ENCODE measurements at regions not wholly inside any gene's neighbourhood (a gene's known extent, or its start where the extent isn't known, plus 50 kb on each side); places are given as distances from the start of the nearest gene placed in this dataset.

DNA sequence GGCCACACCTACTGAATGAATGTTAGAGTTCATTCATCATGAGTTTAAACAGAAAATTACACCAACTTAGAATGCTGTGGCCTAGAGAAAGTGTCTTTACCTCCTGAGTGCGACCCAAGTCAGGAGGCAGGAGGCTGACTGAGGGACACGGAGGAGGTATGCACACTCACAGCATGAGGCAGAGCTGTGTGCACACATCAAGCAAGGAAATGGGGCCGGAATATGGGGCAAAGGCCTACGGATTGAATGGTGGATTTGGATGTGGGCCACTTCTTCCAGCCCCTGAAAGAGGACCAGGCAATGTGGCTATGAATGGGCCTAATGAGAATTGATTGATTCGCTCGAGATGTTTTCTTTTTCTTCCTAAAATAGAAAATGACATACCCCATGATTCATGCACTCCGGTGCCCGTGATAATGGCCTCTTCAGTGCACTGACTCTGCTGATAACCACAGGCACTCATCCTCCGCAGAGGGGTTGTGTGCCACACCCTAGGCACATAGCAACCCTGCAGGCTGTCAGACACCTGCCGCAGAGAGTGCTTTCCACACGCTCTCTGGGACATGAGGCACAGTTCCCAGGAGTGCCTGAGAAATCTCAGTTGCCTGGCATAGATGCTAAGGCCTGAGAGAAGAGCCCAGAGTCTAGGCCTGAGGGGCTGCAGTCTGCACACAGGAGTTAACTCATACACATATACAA is 155.5 kb downstream of the GLUL start (continued):
- no peak for TF ChIP-seq NR3C1 (CRISPR knock-in tag; IDR thresholded peaks at IDR 0.05)
- no peak for TF ChIP-seq ASH1L (IDR thresholded peaks at IDR 0.05; ENCODE audit: borderline replicate concordance, low read depth, partially characterized antibody)
- no peak for TF ChIP-seq ZNF511 (CRISPR knock-in tag; IDR thresholded peaks at IDR 0.05)
- TF ChIP-seq TAF1 (IDR thresholded peaks at IDR 0.05; ENCODE audit: control insufficient read depth, extremely low read depth, insufficient read depth, low read length, severe bottlenecking): peak; percentile 27
- no peak for TF ChIP-seq ZNF584 (CRISPR knock-in tag; IDR thresholded peaks at IDR 0.05; ENCODE audit: low read depth)
- TF ChIP-seq CREB1 (IDR thresholded peaks at IDR 0.05): peak; percentile 65; the same call in 1 of the 2 replicates
- no peak for TF ChIP-seq CREB1 (CRISPR knock-in tag; IDR thresholded peaks at IDR 0.05)
- TF ChIP-seq, protein P1, sequence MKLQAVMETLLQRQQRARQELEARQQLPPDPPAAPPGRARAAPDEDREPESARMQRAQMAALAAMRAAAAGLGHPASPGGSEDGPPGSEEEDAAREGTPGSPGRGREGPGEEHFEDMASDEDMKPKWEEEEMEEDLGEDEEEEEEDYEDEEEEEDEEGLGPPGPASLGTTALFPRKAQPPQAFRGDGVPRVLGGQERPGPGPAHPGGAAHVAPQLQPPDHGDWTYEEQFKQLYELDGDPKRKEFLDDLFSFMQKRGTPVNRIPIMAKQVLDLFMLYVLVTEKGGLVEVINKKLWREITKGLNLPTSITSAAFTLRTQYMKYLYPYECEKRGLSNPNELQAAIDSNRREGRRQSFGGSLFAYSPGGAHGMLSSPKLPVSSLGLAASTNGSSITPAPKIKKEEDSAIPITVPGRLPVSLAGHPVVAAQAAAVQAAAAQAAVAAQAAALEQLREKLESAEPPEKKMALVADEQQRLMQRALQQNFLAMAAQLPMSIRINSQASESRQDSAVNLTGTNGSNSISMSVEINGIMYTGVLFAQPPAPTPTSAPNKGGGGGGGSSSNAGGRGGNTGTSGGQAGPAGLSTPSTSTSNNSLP (IDR thresholded peaks at IDR 0.05; ENCODE audit: borderline replicate concordance, low read depth, low read length): 0 out of 2 replicates have a peak, but pooled peaks have one; percentile 79
- peak; percentile 84 for TF ChIP-seq ZKSCAN8 (CRISPR knock-in tag; IDR thresholded peaks at IDR 0.05)
- no peak for TF ChIP-seq ETS1 (conservative IDR thresholded peaks at IDR 0.05; ENCODE audit: control insufficient read depth, low read depth, low read length)
- peak; percentile 45; the same call in 1 of the 2 replicates for TF ChIP-seq HDGF (IDR thresholded peaks at IDR 0.05)
- TF ChIP-seq ZNF232 (CRISPR knock-in tag; IDR thresholded peaks at IDR 0.05): no peak
- no peak for TF ChIP-seq HDAC8 (tag; IDR thresholded peaks at IDR 0.05)
- TF ChIP-seq POLR3A (IDR thresholded peaks at IDR 0.05; ENCODE audit: borderline replicate concordance, extremely low read depth, insufficient read depth, insufficient read length): no peak
- TF ChIP-seq, protein P2, sequence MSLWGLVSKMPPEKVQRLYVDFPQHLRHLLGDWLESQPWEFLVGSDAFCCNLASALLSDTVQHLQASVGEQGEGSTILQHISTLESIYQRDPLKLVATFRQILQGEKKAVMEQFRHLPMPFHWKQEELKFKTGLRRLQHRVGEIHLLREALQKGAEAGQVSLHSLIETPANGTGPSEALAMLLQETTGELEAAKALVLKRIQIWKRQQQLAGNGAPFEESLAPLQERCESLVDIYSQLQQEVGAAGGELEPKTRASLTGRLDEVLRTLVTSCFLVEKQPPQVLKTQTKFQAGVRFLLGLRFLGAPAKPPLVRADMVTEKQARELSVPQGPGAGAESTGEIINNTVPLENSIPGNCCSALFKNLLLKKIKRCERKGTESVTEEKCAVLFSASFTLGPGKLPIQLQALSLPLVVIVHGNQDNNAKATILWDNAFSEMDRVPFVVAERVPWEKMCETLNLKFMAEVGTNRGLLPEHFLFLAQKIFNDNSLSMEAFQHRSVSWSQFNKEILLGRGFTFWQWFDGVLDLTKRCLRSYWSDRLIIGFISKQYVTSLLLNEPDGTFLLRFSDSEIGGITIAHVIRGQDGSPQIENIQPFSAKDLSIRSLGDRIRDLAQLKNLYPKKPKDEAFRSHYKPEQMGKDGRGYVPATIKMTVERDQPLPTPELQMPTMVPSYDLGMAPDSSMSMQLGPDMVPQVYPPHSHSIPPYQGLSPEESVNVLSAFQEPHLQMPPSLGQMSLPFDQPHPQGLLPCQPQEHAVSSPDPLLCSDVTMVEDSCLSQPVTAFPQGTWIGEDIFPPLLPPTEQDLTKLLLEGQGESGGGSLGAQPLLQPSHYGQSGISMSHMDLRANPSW (CRISPR knock-in tag; IDR thresholded peaks at IDR 0.05): 0 out of 2 replicates have a peak, but pooled peaks have one; percentile 26
- no peak for TF ChIP-seq THAP12 (CRISPR knock-in tag; IDR thresholded peaks at IDR 0.05)
- TF ChIP-seq TCF3 (CRISPR knock-in tag; IDR thresholded peaks at IDR 0.05): peak; percentile 99
- TF ChIP-seq HCFC1 (IDR thresholded peaks at IDR 0.05; ENCODE audit: low read depth, low read length): no peak
- TF ChIP-seq HDAC6 (IDR thresholded peaks at IDR 0.05; ENCODE audit: low read depth, low read length): no peak
- peak; percentile 67 for TF ChIP-seq ZEB2 (IDR thresholded peaks at IDR 0.05)

All from K562 (cell line).